Skeletal muscle satellite cell (primary cell): ENCODE measurements at regions not wholly inside any gene's neighbourhood (a gene's known extent, or its start where the extent isn't known, plus 50 kb on each side); places are given as distances from the start of the nearest gene placed in this dataset.
"Not testable (repeated sequence)": the region's sequence is repeated elsewhere in the genome, so short reads cannot be mapped to it uniquely, and the experiment has no call there.

Experiments
- H3K27me3 ChIP-seq: 2 replicates; pipeline ENCODE4 v1.7.0; 2013; ENCODE audit warnings: low read length; ENCODE audit not compliant: control insufficient read depth, insufficient read depth
- H3K36me3 ChIP-seq: 2 replicates; pipeline ENCODE4 v1.7.0; 2013; ENCODE audit warnings: mild to moderate bottlenecking, control low read depth, low read length; ENCODE audit not compliant: insufficient read depth
- H3K4me1 ChIP-seq: 2 replicates; pipeline ENCODE4 v1.7.0; 2013; ENCODE audit warnings: low read length; ENCODE audit not compliant: control insufficient read depth, insufficient read depth
- H3K4me2 ChIP-seq: 2 replicates; pipeline ENCODE4 v1.7.0; 2013; ENCODE audit warnings: mild to moderate bottlenecking, low read length
- H3K4me3 ChIP-seq: 2 replicates; pipeline ENCODE4 v1.7.0; 2013; ENCODE audit warnings: low read length
- H3K9ac ChIP-seq: 2 replicates; pipeline ENCODE4 v1.7.0; 2013; ENCODE audit warnings: mild to moderate bottlenecking, low read depth, low read length, moderate library complexity
- H3K9me3 ChIP-seq: replicated peaks from 2 replicates; pipeline ENCODE4 v1.7.0; 2013; ENCODE audit warnings: mild to moderate bottlenecking, control low read depth, low read length

GRCh38 chr11:70899616-70900015 is 352.8 kb downstream of the SHANK2 start:
- Histone ChIP-seq H3K4me2 (no peak overlapping the region), H3K9ac (no peak overlapping the region), H3K9me3 (peaks cover 6% of the 10 kb centered on the region), H3K27me3 (no peaks in the 10 kb centered on the region), H3K4me3 (no peak overlapping the region), H3K4me1 (no peaks in the 10 kb centered on the region), H3K36me3 (no peaks in the 10 kb centered on the region)

GRCh38 chr11:70900540-70900939 is 351.8 kb downstream of the SHANK2 start:
- no peak overlapping the region for H3K9ac ChIP-seq
- no peak overlapping the region for H3K4me2 ChIP-seq
- H3K36me3 ChIP-seq: no peaks in the 10 kb centered on the region
- peaks cover 6% of the 10 kb centered on the region for H3K9me3 ChIP-seq
- H3K4me3 ChIP-seq: no peak overlapping the region
- no peaks in the 10 kb centered on the region for H3K27me3 ChIP-seq
- no peaks in the 10 kb centered on the region for H3K4me1 ChIP-seq

- no peak overlapping the region for H3K4me3 ChIP-seq
- no peaks in the 10 kb centered on the region for H3K36me3 ChIP-seq
- H3K4me2 ChIP-seq: no peak overlapping the region
- no peaks in the 10 kb centered on the region for H3K27me3 ChIP-seq
- peaks cover 6% of the 10 kb centered on the region for H3K9me3 ChIP-seq
- H3K9ac ChIP-seq: no peak overlapping the region
- H3K4me1 ChIP-seq: no peaks in the 10 kb centered on the region
These were observed 350.3 kb downstream of the SHANK2 start for GRCh38 chr11:70901951-70902521.

GRCh38 chr11:70903229-70903628 is 349.1 kb downstream of the SHANK2 start:
- not testable (repeated sequence) for H3K4me3 ChIP-seq, H3K4me2 ChIP-seq, H3K36me3 ChIP-seq, H3K27me3 ChIP-seq, H3K4me1 ChIP-seq, H3K9ac ChIP-seq, H3K9me3 ChIP-seq

- H3K27me3 ChIP-seq: no peaks in the 10 kb centered on the region
- H3K9me3 ChIP-seq: no peaks in the 10 kb centered on the region
- no peaks in the 10 kb centered on the region for H3K4me1 ChIP-seq
- H3K4me3 ChIP-seq: no peak overlapping the region
- H3K4me2 ChIP-seq: no peak overlapping the region
- no peaks in the 10 kb centered on the region for H3K36me3 ChIP-seq
- H3K9ac ChIP-seq: no peak overlapping the region
These were observed 346.3 kb downstream of the SHANK2 start for GRCh38 chr11:70906101-70906500.

- Histone ChIP-seq H3K9me3 (no peaks in the 10 kb centered on the region), H3K4me1 (no peaks in the 10 kb centered on the region), H3K27me3 (no peaks in the 10 kb centered on the region), H3K9ac (no peak overlapping the region), H3K4me3 (no peak overlapping the region), H3K36me3 (no peaks in the 10 kb centered on the region), H3K4me2 (no peak overlapping the region)
These were observed 344.2 kb downstream of the SHANK2 start for GRCh38 chr11:70908223-70908622.

GRCh38 chr11:70910835-70911234 is 341.5 kb downstream of the SHANK2 start:
- H3K27me3 ChIP-seq: no peaks in the 10 kb centered on the region
- no peaks in the 10 kb centered on the region for H3K9me3 ChIP-seq
- H3K4me2 ChIP-seq: no peak overlapping the region
- H3K4me3 ChIP-seq: no peak overlapping the region
- H3K36me3 ChIP-seq: no peaks in the 10 kb centered on the region
- no peak overlapping the region for H3K9ac ChIP-seq
- H3K4me1 ChIP-seq: no peaks in the 10 kb centered on the region

- no peaks in the 10 kb centered on the region for H3K4me1 ChIP-seq
- H3K9me3 ChIP-seq: no peaks in the 10 kb centered on the region
- H3K27me3 ChIP-seq: no peaks in the 10 kb centered on the region
- no peak overlapping the region for H3K4me3 ChIP-seq
- H3K9ac ChIP-seq: no peak overlapping the region
- H3K4me2 ChIP-seq: no peak overlapping the region
- H3K36me3 ChIP-seq: no peaks in the 10 kb centered on the region
These were observed 340.0 kb downstream of the SHANK2 start for GRCh38 chr11:70912226-70912840.

GRCh38 chr11:70913715-70914231 is 338.6 kb downstream of the SHANK2 start:
- no peak overlapping the region for H3K4me3 ChIP-seq
- no peaks in the 10 kb centered on the region for H3K4me1 ChIP-seq
- H3K9me3 ChIP-seq: no peaks in the 10 kb centered on the region
- no peak overlapping the region for H3K4me2 ChIP-seq
- H3K9ac ChIP-seq: no peak overlapping the region
- H3K27me3 ChIP-seq: no peaks in the 10 kb centered on the region
- H3K36me3 ChIP-seq: no peaks in the 10 kb centered on the region

GRCh38 chr11:70914496-70914895 is 337.9 kb downstream of the SHANK2 start:
- no peak overlapping the region for H3K9ac ChIP-seq
- no peak overlapping the region for H3K4me3 ChIP-seq
- no peaks in the 10 kb centered on the region for H3K27me3 ChIP-seq
- no peaks in the 10 kb centered on the region for H3K9me3 ChIP-seq
- no peaks in the 10 kb centered on the region for H3K36me3 ChIP-seq
- H3K4me2 ChIP-seq: no peak overlapping the region
- no peaks in the 10 kb centered on the region for H3K4me1 ChIP-seq

GRCh38 chr11:70915158-70915985 is 337.0 kb downstream of the SHANK2 start:
- H3K36me3 ChIP-seq: no peaks in the 10 kb centered on the region
- no peak overlapping the region for H3K4me3 ChIP-seq
- H3K4me1 ChIP-seq: no peaks in the 10 kb centered on the region
- H3K9me3 ChIP-seq: no peaks in the 10 kb centered on the region
- H3K9ac ChIP-seq: no peak overlapping the region
- peak overlapping the region; percentile 59 for H3K4me2 ChIP-seq
- no peaks in the 10 kb centered on the region for H3K27me3 ChIP-seq
